HT1080 (cell line): ENCODE measurements at regions not wholly inside any gene's neighbourhood (a gene's known extent, or its start where the extent isn't known, plus 50 kb on each side); places are given as distances from the start of the nearest gene placed in this dataset.
A peak's percentile ranks its signal among the peaks of the same experiment; 100 is the strongest.

Source experiments
- DNase-seq: peaks from one replicate; pipeline ENCODE4 v3.0.0-alpha.2; 2015; ENCODE audit warnings: low read depth

GRCh38 chr7:86013662-86014061 lies 630.0 kb upstream of the GRM3 start:
- no peak for DNase-seq

- no peak for DNase-seq
Measured at GRCh38 chr7:86012971-86013370, 630.7 kb upstream of the GRM3 start.

DNA sequence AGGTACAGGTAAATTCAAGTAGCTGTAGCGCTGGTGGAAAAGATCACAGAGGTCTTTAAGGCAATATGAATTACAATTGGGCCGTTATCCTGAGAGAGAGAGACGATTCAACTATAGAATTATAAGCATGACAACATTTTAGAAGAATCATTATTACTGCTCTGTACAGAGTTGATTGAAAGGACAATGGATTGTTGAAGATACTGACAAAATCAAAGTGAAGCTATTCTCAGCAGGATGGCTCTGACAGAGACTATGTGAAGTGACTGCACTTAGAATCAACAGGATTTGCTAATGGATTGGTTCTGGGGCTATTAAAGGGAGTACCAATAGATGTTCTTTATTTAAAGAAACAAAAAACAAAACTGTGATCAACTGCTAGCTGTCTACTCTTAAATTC lies 634.8 kb upstream of the GRM3 start:
- no peak for DNase-seq

DNA sequence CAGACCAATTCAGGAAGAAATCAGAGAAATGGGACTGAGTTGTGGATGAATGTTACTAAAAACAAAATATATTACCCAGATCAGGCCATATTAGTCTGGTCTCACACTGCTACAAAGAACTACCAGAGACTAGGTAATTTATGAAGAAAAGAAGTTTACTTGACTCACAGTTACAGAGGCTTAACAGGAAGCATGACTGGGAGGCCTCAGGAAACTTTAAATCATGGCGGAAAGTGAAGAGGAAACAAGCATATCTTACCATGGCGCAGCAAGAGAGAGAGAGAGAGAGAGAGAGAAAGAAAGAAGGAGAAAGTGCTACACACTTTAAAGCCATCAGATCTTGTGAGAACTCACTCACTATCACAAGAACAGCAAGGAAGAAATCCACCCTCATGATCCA lies 636.8 kb upstream of the GRM3 start:
- DNase-seq: peak; percentile 5

- DNase-seq: no peak
Measured at GRCh38 chr7:86002858-86003257, 640.9 kb upstream of the GRM3 start.

DNA sequence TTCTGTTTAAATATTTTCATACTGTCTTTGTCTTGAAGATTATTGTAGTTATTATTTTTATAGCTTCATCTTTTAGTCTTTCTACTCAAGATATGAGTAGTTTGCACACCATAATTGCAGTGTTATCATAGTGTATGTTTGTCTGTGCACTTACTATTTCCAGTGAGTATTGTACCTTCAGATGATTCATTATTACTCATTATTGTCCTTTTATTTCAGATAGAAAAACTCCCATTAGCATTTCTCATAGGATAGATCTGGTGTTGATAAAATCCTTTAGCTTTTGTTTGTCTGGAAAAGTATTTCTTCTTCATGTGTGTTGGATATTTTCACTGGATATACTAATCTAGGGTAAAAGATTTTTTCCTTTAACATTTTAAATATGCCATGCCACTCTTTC lies 646.2 kb upstream of the GRM3 start:
- DNase-seq: peak; percentile 13

DNA sequence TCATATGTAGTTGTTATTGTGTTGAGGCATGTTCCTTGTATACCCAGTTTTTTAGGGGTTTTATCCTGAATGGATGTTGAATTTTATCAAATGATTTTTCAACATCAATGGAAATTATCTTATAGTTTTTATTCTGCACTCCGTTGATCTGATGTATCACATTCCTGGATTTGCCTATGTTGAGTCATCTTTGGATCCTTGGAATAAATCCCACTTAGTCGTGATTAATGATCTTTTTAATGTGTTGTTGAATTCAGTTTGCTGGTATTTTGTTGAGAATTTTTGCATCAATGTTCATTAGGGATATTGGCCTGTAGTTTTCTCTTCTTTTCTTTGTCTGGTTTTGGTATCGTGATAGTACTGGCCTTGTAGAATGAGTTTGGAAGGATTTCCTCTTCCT lies 648.6 kb upstream of the GRM3 start:
- no peak for DNase-seq

DNA sequence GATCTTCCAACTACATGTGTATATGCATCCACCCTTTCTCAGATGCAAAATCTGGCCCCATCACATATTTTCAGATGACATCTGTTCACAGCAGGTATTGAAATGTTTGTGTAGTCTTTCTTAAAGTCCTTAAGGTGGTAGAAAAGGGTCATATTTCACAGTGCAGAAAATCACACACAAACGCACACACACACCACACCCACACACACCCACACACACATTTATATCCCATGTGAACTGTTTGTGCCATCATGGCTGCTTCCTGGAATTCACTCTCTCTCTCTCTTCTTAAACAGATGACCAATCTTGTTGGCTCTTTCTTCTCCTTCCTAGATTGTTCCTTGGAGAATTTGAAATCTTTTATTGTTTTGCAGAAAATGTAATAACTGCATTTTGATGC lies 663.0 kb upstream of the GRM3 start:
- DNase-seq: no peak

- DNase-seq: no peak
Measured at GRCh38 chr7:85974176-85974575, 669.5 kb upstream of the GRM3 start.

- DNase-seq: no peak
Measured at GRCh38 chr7:85972504-85973141, 671.1 kb upstream of the GRM3 start.

- no peak for DNase-seq
Measured at GRCh38 chr7:85954961-85955360, 688.7 kb upstream of the GRM3 start.

- DNase-seq: no peak
Measured at GRCh38 chr7:85950871-85951270, 692.8 kb upstream of the GRM3 start.

DNA sequence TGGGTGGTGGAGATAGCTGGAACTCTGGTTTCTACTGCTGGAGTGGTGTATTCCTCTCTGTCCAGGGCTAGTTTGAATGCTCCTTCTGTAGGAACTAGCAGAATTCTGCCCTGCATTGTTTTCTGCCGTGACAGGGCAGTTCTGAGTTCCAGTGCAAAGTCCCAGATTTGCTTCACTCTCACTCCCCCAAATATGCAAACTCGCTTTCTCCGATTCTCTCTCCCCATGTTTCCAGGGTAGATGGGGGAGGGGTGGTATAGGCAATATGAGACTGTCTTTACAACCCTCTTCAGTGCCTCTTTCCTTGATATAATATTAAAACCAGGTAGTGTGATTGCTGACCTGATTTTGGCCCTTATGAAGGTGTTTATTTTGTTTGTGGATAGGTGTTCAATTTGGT lies 693.3 kb upstream of the GRM3 start:
- no peak for DNase-seq

- no peak for DNase-seq
Measured at GRCh38 chr7:85947767-85948166, 695.9 kb upstream of the GRM3 start.

DNA sequence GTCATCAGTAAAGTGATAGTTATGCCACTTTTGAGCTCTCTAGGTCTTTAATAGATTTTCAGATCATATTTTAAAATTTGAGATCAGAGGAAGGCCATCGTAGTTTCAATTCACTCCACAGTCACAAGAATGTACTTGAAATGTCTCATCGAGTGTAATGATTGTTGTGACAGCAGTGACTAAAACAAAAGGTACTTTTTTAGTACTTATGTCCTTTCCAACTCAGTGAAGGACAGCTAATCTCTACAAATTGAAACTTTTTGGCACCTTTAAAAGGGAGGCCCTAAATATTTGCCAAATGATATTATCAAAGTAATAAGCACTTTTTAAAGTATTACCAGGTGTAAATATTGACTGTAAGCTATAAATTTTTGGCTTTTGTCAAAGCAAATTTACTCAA lies 702.9 kb upstream of the GRM3 start:
- DNase-seq: no peak

DNA sequence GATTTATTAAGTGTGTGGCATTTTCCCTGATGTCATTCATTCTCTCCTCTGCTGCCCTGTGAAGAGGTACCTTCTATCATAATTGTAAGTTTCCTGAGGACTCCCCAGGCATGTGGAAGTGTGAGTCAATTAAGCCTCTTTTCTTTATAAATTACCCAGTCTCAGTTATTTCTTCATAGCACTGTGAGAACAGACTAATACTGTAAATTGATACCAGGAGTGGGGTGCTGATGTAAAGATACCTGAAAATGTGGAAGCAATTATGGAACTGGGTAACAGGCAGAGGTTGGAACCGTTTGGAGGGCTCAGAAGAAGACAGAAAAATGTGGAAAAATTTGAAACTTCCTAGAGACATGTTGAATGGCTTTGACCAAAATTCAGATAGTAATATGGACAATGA lies 711.8 kb upstream of the GRM3 start:
- DNase-seq: no peak

DNA sequence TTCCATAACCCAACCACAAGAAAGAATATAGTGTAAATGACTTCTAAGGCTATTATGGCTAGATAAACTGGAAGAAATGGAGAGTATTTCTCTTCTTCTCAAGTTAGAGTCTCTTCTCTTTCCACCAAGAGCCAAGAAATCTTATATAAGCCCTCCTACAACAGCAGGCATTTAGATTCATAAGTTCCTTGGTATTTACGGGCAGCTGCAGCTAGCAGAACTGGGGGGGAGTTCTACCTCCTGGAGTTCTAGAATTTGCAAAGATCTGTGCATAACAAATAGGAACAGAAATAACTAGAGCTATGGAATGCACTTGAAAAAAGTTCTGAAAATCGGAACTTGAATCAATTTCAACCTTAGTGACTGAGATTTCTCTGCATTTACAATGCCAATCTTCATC lies 715.2 kb upstream of the GRM3 start:
- DNase-seq: no peak

GRCh38 chr7:85927226-85927625 lies 716.5 kb upstream of the GRM3 start:
- no peak for DNase-seq

DNA sequence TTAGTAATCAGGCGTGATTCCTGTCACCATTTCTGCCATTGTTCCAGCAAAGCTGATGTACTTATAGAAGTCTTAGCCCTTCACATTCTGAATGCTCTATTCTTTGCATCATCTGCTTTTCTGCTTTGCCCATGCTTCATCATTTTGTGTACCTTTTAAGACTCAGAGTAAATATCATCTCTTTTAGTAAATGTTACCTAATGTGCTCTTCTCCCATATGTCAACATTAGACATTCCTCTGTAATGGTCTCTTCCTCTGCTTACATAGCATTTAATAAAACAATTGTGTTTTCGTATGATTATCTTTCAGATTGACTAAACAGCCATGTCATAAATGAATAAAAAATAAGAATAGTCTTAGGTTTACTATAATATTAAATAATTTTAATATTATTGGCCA lies 719.6 kb upstream of the GRM3 start:
- DNase-seq: no peak

DNA sequence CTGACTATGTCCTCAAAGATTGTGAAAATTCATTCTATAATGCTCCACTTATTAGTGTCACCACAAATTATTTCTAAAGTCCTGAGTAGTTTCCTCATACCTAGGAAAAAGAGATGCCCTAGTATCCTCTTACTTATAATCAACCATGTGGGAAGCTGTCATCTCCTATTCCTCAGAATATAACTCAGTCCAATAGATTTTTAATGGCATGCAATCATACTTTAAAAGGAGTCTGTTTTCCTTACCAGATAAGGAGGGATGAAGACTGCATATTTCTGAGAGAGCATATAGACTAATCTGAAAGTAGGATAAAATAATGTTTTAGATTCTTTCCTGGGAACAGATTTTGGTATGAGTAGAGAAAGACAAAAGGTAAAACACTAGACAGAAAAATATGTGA lies 727.7 kb upstream of the GRM3 start:
- DNase-seq: no peak

DNA sequence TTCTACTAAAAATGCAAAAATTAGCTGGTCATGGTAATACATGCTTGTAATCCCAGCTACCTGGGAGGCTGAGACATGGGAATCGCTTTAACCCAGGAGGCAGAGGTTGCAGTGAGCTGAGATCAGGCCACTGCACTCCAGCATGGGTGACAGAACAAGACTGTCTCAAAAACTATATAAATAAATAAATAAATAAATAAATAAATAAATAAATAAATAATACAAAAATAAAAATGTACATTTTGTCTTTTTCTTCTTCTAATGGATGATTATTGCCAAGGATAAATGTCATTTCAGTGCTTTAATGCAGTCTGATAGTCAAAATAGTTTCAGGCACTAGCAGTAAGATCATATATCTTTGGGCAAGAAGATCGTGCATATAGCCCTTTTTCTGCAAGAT lies 727.6 kb upstream of the SEMA3D start:
- DNase-seq: no peak

DNA sequence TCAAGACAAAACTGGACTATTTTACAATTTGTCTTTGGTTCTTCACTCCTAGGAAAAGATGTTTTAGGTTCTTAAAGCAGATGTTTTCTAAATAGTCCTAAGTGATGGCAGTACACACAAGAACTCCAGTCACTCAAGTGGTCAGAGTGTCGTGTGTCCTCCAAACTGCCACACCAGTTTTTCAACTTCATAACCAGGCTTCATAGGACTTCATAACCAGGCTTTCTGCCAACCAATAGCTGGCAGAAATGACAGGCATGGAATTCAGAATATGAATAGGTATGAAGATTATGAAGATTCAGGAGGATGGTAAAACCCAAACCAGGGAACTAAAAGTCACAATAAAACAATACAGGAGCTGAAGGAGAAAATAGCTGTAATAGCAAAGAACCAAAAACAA lies 721.2 kb upstream of the SEMA3D start:
- no peak for DNase-seq

DNA sequence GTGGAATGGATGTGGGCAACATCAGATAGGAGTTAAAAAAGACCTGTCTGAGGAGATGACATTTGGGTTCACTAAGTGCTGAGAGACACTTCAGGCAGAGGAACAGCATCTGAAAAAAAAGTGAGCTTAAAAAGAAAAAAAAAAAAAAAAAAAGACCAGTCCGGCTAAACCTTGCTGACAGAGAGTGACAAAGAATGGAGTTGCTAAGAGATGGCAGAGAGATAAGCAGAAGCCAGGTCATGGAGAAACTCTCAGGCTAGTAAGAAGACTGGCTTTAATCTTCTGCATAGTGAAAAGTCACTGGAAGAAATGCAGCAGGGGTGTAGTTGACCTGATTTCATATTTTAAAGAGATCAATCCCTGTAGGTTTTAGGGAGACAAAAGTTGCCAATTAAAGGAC lies 711.1 kb upstream of the SEMA3D start:
- no peak for DNase-seq

GRCh38 chr7:85896531-85896930 lies 709.7 kb upstream of the SEMA3D start:
- no peak for DNase-seq
